Tibial nerve (tissue), 4 donors: ENCODE measurements at regions not wholly inside any gene's neighbourhood (a gene's known extent, or its start where the extent isn't known, plus 50 kb on each side); places are given as distances from the start of the nearest gene placed in this dataset.

ENCODE experiments used
- DNase-seq, 2 donors: peaks; one replicate each; pipeline ENCODE4 v3.0.0-alpha.2; 2019; ENCODE audit warnings: low spot score in 2 of 2
- H3K27ac ChIP-seq, 4 donors: fragments of 200-600 bp; sonication (generic) in 3 of 4; one replicate each; pipeline ENCODE4 v1.5.1; 2017 to 2019; ENCODE audit warnings: mild to moderate bottlenecking in 1 of 4
- H3K27me3 ChIP-seq, 2 donors: fragments of 200-600 bp; sonication (generic) in 1 of 2; one replicate each; pipeline versions ENCODE4 v1.5.1 to v1.6.0; 2017 to 2019
- H3K36me3 ChIP-seq, 3 donors: fragments of 200-600 bp; sonication (generic); one replicate each; pipeline ENCODE4 v1.5.1; 2018 to 2019
- H3K4me1 ChIP-seq, 4 donors: fragments of 200-600 bp; sonication (generic) in 3 of 4; one replicate each; pipeline ENCODE4 v1.5.1; 2017 to 2019
- H3K4me3 ChIP-seq, 4 donors: fragments of 200-600 bp; sonication (generic) in 3 of 4; one replicate each; pipeline ENCODE4 v1.5.1; 2017 to 2019; ENCODE audit warnings: mild to moderate bottlenecking in 1 of 4, moderate library complexity in 1 of 4
- H3K9me3 ChIP-seq, 4 donors: fragments of 200-600 bp; sonication (generic) in 3 of 4; one replicate each; pipeline ENCODE4 v1.5.1; 2017 to 2019
- EP300 ChIP-seq, 2 donors: sonication (generic); formaldehyde crosslinking; IDR thresholded peaks; one replicate each; pipeline ENCODE4 v1.6.1; 2017; ENCODE audit warnings: antibody characterized with exemption in 2 of 2, mild to moderate bottlenecking in 1 of 2
- POLR2A ChIP-seq, 2 donors: fragments of 450-650 bp; IDR thresholded peaks; one replicate each; pipeline ENCODE4 v1.6.1; 2017; ENCODE audit warnings: antibody characterized with exemption in 2 of 2, mild to moderate bottlenecking in 2 of 2, moderate library complexity in 2 of 2
- WGBS, 2 donors: methylation state at CpG; one replicate each; pipeline ENCODE4 v1.1.5; 2018; 5-methylcytosine and 5-hydroxymethylcytosine counted together
- TF ChIP-seq, protein P1 (sequence below), 5 experiments: fragments of 200-600 bp in 3 of 5; fragments of 450-650 bp in 2 of 5; sonication (generic) in 3 of 5; IDR thresholded peaks; one replicate each; pipeline ENCODE4 v1.5.1; 2016 to 2019; ENCODE audit warnings: antibody characterized with exemption in 5 of 5, mild to moderate bottlenecking in 3 of 5, moderate library complexity in 2 of 5

- Histone ChIP-seq H3K4me3 (no peak overlapping the region), H3K27ac (no peak overlapping the region), H3K27me3 (no peaks in the 10 kb centered on the region), H3K9me3 (no peaks in the 10 kb centered on the region), H3K4me1 (no peaks in the 10 kb centered on the region), H3K36me3 (no peaks in the 10 kb centered on the region)
- 75 to 84% methylated on average over 8 of the region's 8 CpGs for WGBS, 2 donors
- TF ChIP-seq, protein P1, sequence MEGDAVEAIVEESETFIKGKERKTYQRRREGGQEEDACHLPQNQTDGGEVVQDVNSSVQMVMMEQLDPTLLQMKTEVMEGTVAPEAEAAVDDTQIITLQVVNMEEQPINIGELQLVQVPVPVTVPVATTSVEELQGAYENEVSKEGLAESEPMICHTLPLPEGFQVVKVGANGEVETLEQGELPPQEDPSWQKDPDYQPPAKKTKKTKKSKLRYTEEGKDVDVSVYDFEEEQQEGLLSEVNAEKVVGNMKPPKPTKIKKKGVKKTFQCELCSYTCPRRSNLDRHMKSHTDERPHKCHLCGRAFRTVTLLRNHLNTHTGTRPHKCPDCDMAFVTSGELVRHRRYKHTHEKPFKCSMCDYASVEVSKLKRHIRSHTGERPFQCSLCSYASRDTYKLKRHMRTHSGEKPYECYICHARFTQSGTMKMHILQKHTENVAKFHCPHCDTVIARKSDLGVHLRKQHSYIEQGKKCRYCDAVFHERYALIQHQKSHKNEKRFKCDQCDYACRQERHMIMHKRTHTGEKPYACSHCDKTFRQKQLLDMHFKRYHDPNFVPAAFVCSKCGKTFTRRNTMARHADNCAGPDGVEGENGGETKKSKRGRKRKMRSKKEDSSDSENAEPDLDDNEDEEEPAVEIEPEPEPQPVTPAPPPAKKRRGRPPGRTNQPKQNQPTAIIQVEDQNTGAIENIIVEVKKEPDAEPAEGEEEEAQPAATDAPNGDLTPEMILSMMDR (IDR thresholded peaks at IDR 0.05), result no peak
- no peak for TF ChIP-seq EP300 (IDR thresholded peaks at IDR 0.05)
- TF ChIP-seq POLR2A (IDR thresholded peaks at IDR 0.05), result no peak
- no peak for DNase-seq
These were observed 305.4 kb upstream of the SHH start for GRCh38 chr7:156117542-156118247.

DNA sequence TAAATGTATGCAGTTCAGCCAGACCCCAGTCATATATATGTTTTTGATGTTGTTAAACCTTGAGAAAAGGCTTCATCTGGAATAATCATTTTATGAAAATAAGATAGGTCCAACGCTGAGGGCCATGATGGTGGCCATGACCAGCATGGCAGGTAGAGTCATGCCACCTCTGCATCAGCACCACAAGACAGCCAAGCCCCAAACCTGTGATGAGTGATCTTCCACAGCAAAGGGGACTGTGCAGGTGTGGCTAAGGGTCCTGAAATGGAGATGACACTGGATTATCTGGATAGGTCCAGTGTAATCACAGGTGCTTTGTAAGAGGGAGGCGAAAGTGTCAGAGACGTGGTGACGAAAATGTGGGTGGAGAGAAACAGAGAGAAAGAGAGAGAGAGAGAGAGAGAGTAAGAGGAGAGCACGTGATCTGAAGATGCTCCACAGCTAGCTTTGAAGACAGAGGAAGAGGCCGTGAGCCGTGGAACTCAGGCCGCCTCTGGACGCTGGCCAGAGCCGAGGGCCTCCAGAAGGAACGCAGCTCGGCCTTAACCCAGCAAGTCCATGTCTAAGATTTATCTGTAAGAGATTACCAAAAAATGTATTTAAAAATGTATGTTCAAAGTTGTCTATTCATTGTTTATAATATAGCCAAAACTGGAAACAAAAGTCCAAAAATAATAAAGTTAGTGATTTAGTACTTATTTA, 304.4 kb upstream of the SHH start:
- TF ChIP-seq EP300 (IDR thresholded peaks at IDR 0.05), result no peak
- TF ChIP-seq, protein P1 (IDR thresholded peaks at IDR 0.05), result no peak
- TF ChIP-seq POLR2A (IDR thresholded peaks at IDR 0.05), result no peak
- Histone ChIP-seq H3K4me1 (no peaks in the 10 kb centered on the region), H3K4me3 (no peak overlapping the region), H3K9me3 (no peaks in the 10 kb centered on the region), H3K27ac (no peak overlapping the region), H3K27me3 (no peaks in the 10 kb centered on the region), H3K36me3 (no peaks in the 10 kb centered on the region)
- no peak for DNase-seq
- 84 to 94% methylated on average over 12 of the region's 12 CpGs for WGBS, 2 donors

DNA sequence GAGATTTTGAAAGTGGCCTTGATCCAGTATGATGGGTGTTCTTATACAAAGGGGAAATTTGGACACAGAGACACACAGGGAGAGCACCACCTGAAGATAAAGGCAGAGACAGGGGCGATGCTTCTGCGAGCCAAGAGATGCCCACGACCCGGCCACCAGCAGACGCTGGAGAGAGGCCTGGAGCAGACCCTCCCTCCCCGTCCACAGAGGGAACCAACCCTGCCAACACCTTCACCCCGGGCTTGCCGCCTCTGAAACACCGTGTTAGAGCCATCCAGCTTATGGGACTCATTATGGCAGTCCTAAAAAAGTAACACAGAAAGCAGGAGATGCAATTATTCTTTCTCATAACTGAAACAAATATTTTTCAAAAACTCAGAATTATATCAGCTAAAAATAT, 303.3 kb upstream of the SHH start:
- 84% methylated on average over 9 of the region's 9 CpGs for WGBS, 2 donors
- no peak for DNase-seq
- no peak for TF ChIP-seq EP300 (IDR thresholded peaks at IDR 0.05)
- TF ChIP-seq POLR2A (IDR thresholded peaks at IDR 0.05), result no peak
- TF ChIP-seq, protein P1 (IDR thresholded peaks at IDR 0.05), result no peak
- no peaks in the 10 kb centered on the region for H3K36me3 ChIP-seq
- H3K27me3 ChIP-seq, result no peaks in the 10 kb centered on the region
- no peak overlapping the region for H3K27ac ChIP-seq
- no peaks in the 10 kb centered on the region for H3K9me3 ChIP-seq
- no peaks in the 10 kb centered on the region for H3K4me1 ChIP-seq
- no peak overlapping the region for H3K4me3 ChIP-seq

- no peaks in the 10 kb centered on the region for H3K9me3 ChIP-seq
- H3K27ac ChIP-seq, result no peak overlapping the region
- no peak overlapping the region for H3K4me3 ChIP-seq
- TF ChIP-seq, protein P1 (IDR thresholded peaks at IDR 0.05), result no peak
- no peak for TF ChIP-seq EP300 (IDR thresholded peaks at IDR 0.05)
- TF ChIP-seq POLR2A (IDR thresholded peaks at IDR 0.05), result no peak
- DNase-seq, result no peak
- WGBS, 2 donors, result 51 to 60% methylated on average over 7 of the region's 7 CpGs
- no peaks in the 10 kb centered on the region for H3K4me1 ChIP-seq
- no peaks in the 10 kb centered on the region for H3K36me3 ChIP-seq
- H3K27me3 ChIP-seq, result no peaks in the 10 kb centered on the region
These were observed 301.5 kb upstream of the SHH start for GRCh38 chr7:156113731-156114130.

DNA sequence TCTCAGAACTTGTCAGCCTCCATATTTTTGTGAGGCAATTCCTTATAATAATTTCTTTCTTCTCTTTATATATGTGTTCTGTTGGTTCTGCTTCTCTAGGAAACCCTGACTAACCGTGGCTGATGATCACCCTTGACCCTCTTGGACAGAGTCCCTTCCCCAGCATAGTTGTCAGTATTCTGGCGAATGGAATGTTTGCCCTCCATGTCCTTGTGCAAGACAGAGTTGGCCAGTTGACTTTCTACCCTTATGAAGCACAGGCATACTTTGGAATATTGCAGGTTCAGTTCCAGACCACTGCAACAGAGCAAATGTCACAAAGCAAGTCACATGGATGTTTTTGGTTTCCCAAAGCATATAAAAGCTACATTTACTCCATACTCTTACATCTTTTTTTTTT, 297.7 kb upstream of the SHH start:
- TF ChIP-seq POLR2A (IDR thresholded peaks at IDR 0.05), result no peak
- TF ChIP-seq, protein P1 (IDR thresholded peaks at IDR 0.05), result no peak
- TF ChIP-seq EP300 (IDR thresholded peaks at IDR 0.05), result no peak
- Histone ChIP-seq H3K36me3 (no peaks in the 10 kb centered on the region), H3K27ac (no peak overlapping the region), H3K4me1 (no peaks in the 10 kb centered on the region), H3K9me3 (no peaks in the 10 kb centered on the region), H3K27me3 (no peaks in the 10 kb centered on the region), H3K4me3 (no peak overlapping the region)
- WGBS, 2 donors, result 57 to 61% methylated on average over 2 of the region's 2 CpGs
- no peak for DNase-seq
